A549 (cell line): ENCODE measurements at regions not wholly inside any gene's neighbourhood (a gene's known extent, or its start where the extent isn't known, plus 50 kb on each side); places are given as distances from the start of the nearest gene placed in this dataset.

Experiments used
- ATAC-seq, 2 experiments: fragments of 200-7000 bp in 1 of 2; fragments of >200 bp in 1 of 2; cut with Nextera tagmentation in 1 of 2; cut with Tn5 transposase in 1 of 2; 3 replicates each; pipeline versions ENCODE4 v1.8.0 to v1.9.1; 2018 to 2020; ENCODE audit warnings: mild to moderate bottlenecking in 1 of 2, moderate library complexity in 1 of 2
- CTCF ChIA-PET: fragments of 300-600 bp; sonication (Branson Sonifier 250); formaldehyde crosslinking; extraction: SDS; loops from one replicate; lab custom pipeline; 2021; ENCODE audit warnings: antibody characterized with exemption, inconsistent platforms; lab: Yijun Ruan, JAX
- POLR2A ChIA-PET: fragments of 350-600 bp; formaldehyde crosslinking; extraction: SDS; loops from one replicate; lab custom pipeline; 2021; ENCODE audit warnings: antibody characterized with exemption, inconsistent platforms; lab: Yijun Ruan, JAX
- DNase-seq, 2 experiments: peaks; one replicate each; pipeline versions ENCODE4 v3.0.0 to v3.0.0-alpha.2; 2011 to 2016; ENCODE audit warnings: low read depth in 1 of 2, low spot score in 1 of 2
- FAIRE-seq: peaks from 2 replicates; lab custom pipeline; 2011; peaks lifted over from hg19 to GRCh38; lab: Jason Lieb, UNC
- H3K27ac ChIP-seq, 2 experiments: fragments of >200 bp; sonication (Bioruptor Twin); formaldehyde crosslinking; 3 replicates each; pipeline ENCODE4 v1.5.1; 2016 to 2017
- H3K4me1 ChIP-seq: fragments of >200 bp; sonication (Bioruptor Twin); formaldehyde crosslinking; 3 replicates; pipeline ENCODE4 v1.6.1; 2016
- H3K4me2 ChIP-seq: fragments of >200 bp; sonication (Bioruptor Twin); formaldehyde crosslinking; 3 replicates; pipeline ENCODE4 v1.6.1; 2016
- H3K4me3 ChIP-seq: fragments of >200 bp; sonication (Bioruptor Twin); formaldehyde crosslinking; 3 replicates; pipeline ENCODE4 v1.5.1; 2016
- H3K9me3 ChIP-seq: fragments of >200 bp; sonication (Bioruptor Twin); formaldehyde crosslinking; 3 replicates; pipeline ENCODE4 v1.6.1; 2016
- BCL3 ChIP-seq: fragments of >200 bp; sonication (Bioruptor Twin); formaldehyde crosslinking; IDR thresholded peaks from 3 replicates; pipeline ENCODE4 v1.6.1; 2016
- CBX2 ChIP-seq: fragments of 200-600 bp; sonication (generic); IDR thresholded peaks from 2 replicates; pipeline ENCODE4 v1.6.1; 2016; ENCODE audit warnings: low read depth, mild to moderate bottlenecking, borderline replicate concordance
- CHD4 ChIP-seq: fragments of 200-600 bp; sonication (generic); IDR thresholded peaks from 2 replicates; pipeline ENCODE4 v1.6.1; 2016; ENCODE audit warnings: antibody characterized with exemption, mild to moderate bottlenecking, borderline replicate concordance
- CTCF ChIP-seq: fragments of >200 bp; sonication (Bioruptor Twin); formaldehyde crosslinking; IDR thresholded peaks from 3 replicates; pipeline ENCODE4 v1.5.1; 2016
- EHF ChIP-seq: fragments of 250-450 bp; sonication (Bioruptor Pico); IDR thresholded peaks from 2 replicates; pipeline ENCODE4 v1.5.0; 2020; ENCODE audit warnings: mild to moderate bottlenecking
- EHMT2 ChIP-seq: fragments of 200-600 bp; sonication (generic); IDR thresholded peaks from 2 replicates; pipeline ENCODE4 v1.6.1; 2016; ENCODE audit warnings: antibody characterized with exemption, low read depth, mild to moderate bottlenecking, moderate library complexity
- EP300 ChIP-seq, 2 experiments: fragments of >200 bp; sonication (Bioruptor Twin); formaldehyde crosslinking; IDR thresholded peaks; 2 replicates in 1 of 2; 3 replicates in 1 of 2; pipeline ENCODE4 v1.6.1; 2016 to 2017
- FOXS1 ChIP-seq: fragments of 250-450 bp; sonication (Bioruptor Pico); IDR thresholded peaks from 2 replicates; pipeline ENCODE4 v1.5.0; 2020; ENCODE audit warnings: mild to moderate bottlenecking, moderate library complexity
- HDAC2 ChIP-seq: fragments of 200-600 bp; sonication (generic); IDR thresholded peaks from 2 replicates; pipeline ENCODE4 v1.6.1; 2016
- HEYL ChIP-seq: fragments of 250-450 bp; sonication (Bioruptor Pico); IDR thresholded peaks from 2 replicates; pipeline ENCODE4 v1.8.0; 2021; ENCODE audit warnings: mild to moderate bottlenecking, moderate library complexity
- HMGXB4 ChIP-seq: fragments of 250-450 bp; sonication (Bioruptor Pico); IDR thresholded peaks from 2 replicates; pipeline ENCODE4 v1.5.0; 2021; ENCODE audit warnings: mild to moderate bottlenecking, moderate library complexity, borderline replicate concordance
- JUN ChIP-seq, 2 experiments: fragments of >200 bp; sonication (Bioruptor Twin); formaldehyde crosslinking; IDR thresholded peaks; 2 replicates in 1 of 2; 3 replicates in 1 of 2; pipeline ENCODE4 v1.6.1; 2016 to 2017
- JUNB ChIP-seq: fragments of >200 bp; sonication (Bioruptor Twin); formaldehyde crosslinking; IDR thresholded peaks from 2 replicates; pipeline ENCODE4 v1.6.1; 2016
- MAFK ChIP-seq: fragments of 450-650 bp; IDR thresholded peaks from 2 replicates; pipeline ENCODE4 v1.6.1; 2014; ENCODE audit not compliant: partially characterized antibody
- MAX ChIP-seq: IDR thresholded peaks from 2 replicates; pipeline ENCODE4 v1.6.1; 2012
- MYC ChIP-seq: IDR thresholded peaks from 2 replicates; pipeline ENCODE4 v1.6.1; 2012; ENCODE audit warnings: mild to moderate bottlenecking, inconsistent platforms, low read length, improper control_type of control experiment, borderline replicate concordance
- NFE2L2 ChIP-seq: fragments of 150-350 bp; conservative IDR thresholded peaks from 2 replicates; pipeline ENCODE4 v1.6.1; 2014; ENCODE audit warnings: low read length
- NR3C1 ChIP-seq: fragments of >200 bp; sonication (Bioruptor Twin); formaldehyde crosslinking; IDR thresholded peaks from 3 replicates; pipeline ENCODE4 v1.6.1; 2017
- PHF8 ChIP-seq: fragments of 200-600 bp; sonication (generic); IDR thresholded peaks from 2 replicates; pipeline ENCODE4 v1.6.1; 2016; ENCODE audit warnings: low read depth, mild to moderate bottlenecking, antibody characterized with exemption, moderate library complexity, borderline replicate concordance
- POLR2A ChIP-seq: IDR thresholded peaks from 2 replicates; pipeline ENCODE4 v1.6.1; 2012; ENCODE audit warnings: mild to moderate bottlenecking, low read length
- POLR2AphosphoS2 ChIP-seq: conservative IDR thresholded peaks from 2 replicates; pipeline ENCODE4 v1.6.1; 2012; ENCODE audit warnings: low read length, improper control_type of control experiment, inconsistent platforms
- RAD21 ChIP-seq, 2 experiments: fragments of >200 bp in 1 of 2; sonication (Bioruptor Twin) in 1 of 2; formaldehyde crosslinking in 1 of 2; IDR thresholded peaks in 1 of 2; conservative IDR thresholded peaks in 1 of 2; 2 replicates in 1 of 2; 3 replicates in 1 of 2; pipeline ENCODE4 v1.6.1; 2012 to 2018; ENCODE audit warnings: inconsistent platforms in 1 of 2
- REST ChIP-seq: fragments of 200-600 bp; sonication (generic); IDR thresholded peaks from 2 replicates; pipeline ENCODE4 v1.6.1; 2016; ENCODE audit warnings: antibody characterized with exemption, mild to moderate bottlenecking, moderate library complexity
- RNF2 ChIP-seq: fragments of 200-600 bp; sonication (generic); IDR thresholded peaks from 2 replicates; pipeline ENCODE4 v1.6.1; 2016; ENCODE audit warnings: low read depth, mild to moderate bottlenecking, antibody characterized with exemption, moderate library complexity, borderline replicate concordance
- SMC3 ChIP-seq: fragments of >200 bp; sonication (Bioruptor Twin); formaldehyde crosslinking; IDR thresholded peaks from 3 replicates; pipeline ENCODE4 v1.6.1; 2018; ENCODE audit warnings: inconsistent platforms
- SREBF2 ChIP-seq: fragments of 450-650 bp; IDR thresholded peaks from 2 replicates; pipeline ENCODE4 v1.6.1; 2014; ENCODE audit warnings: mild to moderate bottlenecking, moderate library complexity
- TP53 ChIP-seq: fragments of 250-450 bp; sonication (Bioruptor Pico); IDR thresholded peaks from 2 replicates; pipeline ENCODE4 v1.5.0; 2021; ENCODE audit warnings: mild to moderate bottlenecking, moderate library complexity
- USF2 ChIP-seq: fragments of 450-650 bp; IDR thresholded peaks from 2 replicates; pipeline ENCODE4 v1.6.1; 2014; ENCODE audit warnings: antibody characterized with exemption
- ZNF302 ChIP-seq: fragments of 250-450 bp; sonication (Bioruptor Pico); IDR thresholded peaks from 2 replicates; pipeline ENCODE4 v1.9.0; 2021; ENCODE audit warnings: inconsistent platforms, mild to moderate bottlenecking, moderate library complexity
- WGBS: methylation state at CpG from one replicate; pipeline ENCODE4 v1.1.6; 2017; ENCODE audit errors: missing lambda C conversion rate; 5-methylcytosine and 5-hydroxymethylcytosine counted together

GRCh38 chr11:28759311-28759710 lies 651.1 kb downstream of the METTL15 start (continued):
- TF ChIP-seq CBX2 (no peak), EHF (CRISPR knock-in tag) (peak; percentile 85; the same call in 1 of the 2 replicates), RAD21 (conservative IDR thresholded peaks at IDR 0.05 in 1 of 2, IDR thresholded peaks at IDR 0.05 in 1 of 2) (0 out of 5 replicates have a peak, but pooled peaks of 1 of the 2 experiments have one; percentile 12)

- peak overlapping the region; percentile 83 to 88 for H3K27ac ChIP-seq
- H3K4me3 ChIP-seq = peak overlapping the region; percentile 19; the same call in 1 of the 3 replicates
- POLR2A ChIA-PET = interaction anchor here (1.2 to 1.6 kb wide), 3 partner anchors 191 to 1058 kb away, joined by 3 to 4 read pairs (median 4); partner anchors contain the start of genes BDNF, KIF18A and METTL15
- DNase-seq (peak; percentile 36 to 85), ATAC-seq (peak; percentile 59 to 90; a peak in 4 of 6 replicates), FAIRE-seq (no peak)
- peak overlapping the region; percentile 73 for H3K4me2 ChIP-seq
- CTCF ChIA-PET = interaction anchor here (1.0 to 2.5 kb wide), 5 partner anchors 190 to 1059 kb away, joined by 3 to 7 read pairs (median 4); no protein-coding TSS in a partner anchor
- WGBS = 23% methylated on average over 5 of the region's 5 CpGs
- H3K9me3 ChIP-seq = peaks cover 8% of the 10 kb centered on the region; the same call in 1 of the 3 replicates
- H3K4me1 ChIP-seq = peaks cover 35% of the 10 kb centered on the region
- TF ChIP-seq PHF8 (no peak), NR3C1 (no peak), HEYL (no peak), MAFK (no peak), MYC (no peak), CTCF (no peak), TP53 (CRISPR knock-in tag) (no peak), SMC3 (no peak; the same call in 2 of the 3 replicates), JUNB (peak; percentile 82), JUN (IDR thresholded peaks at IDR 0.05) (peak in 1 of 2 experiments; percentile 37; a peak in 1 of 5 replicates), ZNF302 (CRISPR knock-in tag) (no peak), HDAC2 (no peak), RNF2 (no peak), MAX (peak; percentile 46; the same call in 1 of the 2 replicates), NFE2L2 (no peak), POLR2A (no peak), REST (no peak), USF2 (no peak), CHD4 (no peak), HMGXB4 (CRISPR knock-in tag) (no peak), EP300 (IDR thresholded peaks at IDR 0.05) (peak; percentile 76 to 87; a peak in 4 of 5 replicates), SREBF2 (no peak), BCL3 (0 out of 3 replicates have a peak, but pooled peaks have one; percentile 38), FOXS1 (CRISPR knock-in tag) (no peak), POLR2AphosphoS2 (no peak), EHMT2 (no peak)
Measured at GRCh38 chr11:28757725-28758515, 649.7 kb downstream of the METTL15 start.
